Hepatocyte (in vitro differentiated cells): ENCODE measurements at regions not wholly inside any gene's neighbourhood (a gene's known extent, or its start where the extent isn't known, plus 50 kb on each side); places are given as distances from the start of the nearest gene placed in this dataset.

Experiments used
- CTCF ChIP-seq: fragments of 200-600 bp; sonication (generic); IDR thresholded peaks from 2 replicates; pipeline ENCODE4 v1.5.1; 2016; ENCODE audit warnings: antibody characterized with exemption, mild to moderate bottlenecking; ENCODE audit not compliant: poor library complexity
- EZH2 ChIP-seq: fragments of 200-600 bp; sonication (generic); IDR thresholded peaks from 2 replicates; pipeline ENCODE4 v1.6.1; 2016; ENCODE audit warnings: antibody characterized with exemption, mild to moderate bottlenecking, borderline replicate concordance

DNA sequence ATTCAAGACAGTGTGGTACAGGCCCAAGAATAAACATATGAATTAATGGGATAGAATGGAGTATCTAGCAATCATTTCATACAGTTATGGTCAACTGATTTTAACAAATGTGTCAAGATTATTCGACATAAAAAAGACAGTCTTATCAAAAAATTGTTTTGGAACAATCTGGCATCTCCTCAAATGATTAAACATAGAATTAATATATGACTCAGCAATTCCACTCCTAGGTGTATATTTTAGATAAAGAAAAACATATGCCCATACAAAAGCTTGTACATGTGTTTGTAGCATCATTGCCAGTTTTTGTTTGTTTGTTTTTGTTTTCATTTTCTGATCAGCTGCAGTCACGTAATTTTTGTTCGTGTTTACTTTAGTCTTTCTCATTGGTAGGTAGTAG is 1188.3 kb downstream of the BRINP3 start:
- no peak for TF ChIP-seq CTCF
- no peak for TF ChIP-seq EZH2
